IPS DF 6.9 (cell line): ENCODE measurements at regions not wholly inside any gene's neighbourhood (a gene's known extent, or its start where the extent isn't known, plus 50 kb on each side); places are given as distances from the start of the nearest gene placed in this dataset.

Experiments
- DNase-seq: peaks from one replicate; pipeline ENCODE4 v3.0.0-alpha.2; 2013; ENCODE audit warnings: low read depth, low spot score
- H3K27ac ChIP-seq: one replicate; pipeline ENCODE4 v1.5.1; 2013; ENCODE audit warnings: low read length, control low read depth
- H3K27me3 ChIP-seq: 2 replicates; pipeline ENCODE4 v1.6.1; 2013; ENCODE audit warnings: mild to moderate bottlenecking, low read length; ENCODE audit not compliant: control insufficient read depth, insufficient read depth
- H3K36me3 ChIP-seq: 2 replicates; pipeline ENCODE4 v1.6.1; 2013; ENCODE audit warnings: low read length; ENCODE audit not compliant: control insufficient read depth, insufficient read depth
- H3K4me1 ChIP-seq: 2 replicates; pipeline ENCODE4 v1.6.1; 2013; ENCODE audit warnings: low read length; ENCODE audit not compliant: control insufficient read depth, insufficient read depth
- H3K4me3 ChIP-seq: 2 replicates; pipeline ENCODE4 v1.5.1; 2013; ENCODE audit warnings: mild to moderate bottlenecking, low read length
- H3K9me3 ChIP-seq: 2 replicates; pipeline ENCODE4 v1.6.1; 2013; ENCODE audit warnings: low read length, inconsistent platforms; ENCODE audit not compliant: control insufficient read depth, insufficient read depth
- WGBS: extraction: QIAGEN DNeasy Blood & Tissue Kit; methylation state at CpG from one replicate; pipeline ENCODE4 v1.1.7; 2013; ENCODE audit warnings: mixed read lengths, missing lambda C conversion rate; ENCODE audit not compliant: insufficient read length, insufficient coverage; 5-methylcytosine and 5-hydroxymethylcytosine counted together

DNA sequence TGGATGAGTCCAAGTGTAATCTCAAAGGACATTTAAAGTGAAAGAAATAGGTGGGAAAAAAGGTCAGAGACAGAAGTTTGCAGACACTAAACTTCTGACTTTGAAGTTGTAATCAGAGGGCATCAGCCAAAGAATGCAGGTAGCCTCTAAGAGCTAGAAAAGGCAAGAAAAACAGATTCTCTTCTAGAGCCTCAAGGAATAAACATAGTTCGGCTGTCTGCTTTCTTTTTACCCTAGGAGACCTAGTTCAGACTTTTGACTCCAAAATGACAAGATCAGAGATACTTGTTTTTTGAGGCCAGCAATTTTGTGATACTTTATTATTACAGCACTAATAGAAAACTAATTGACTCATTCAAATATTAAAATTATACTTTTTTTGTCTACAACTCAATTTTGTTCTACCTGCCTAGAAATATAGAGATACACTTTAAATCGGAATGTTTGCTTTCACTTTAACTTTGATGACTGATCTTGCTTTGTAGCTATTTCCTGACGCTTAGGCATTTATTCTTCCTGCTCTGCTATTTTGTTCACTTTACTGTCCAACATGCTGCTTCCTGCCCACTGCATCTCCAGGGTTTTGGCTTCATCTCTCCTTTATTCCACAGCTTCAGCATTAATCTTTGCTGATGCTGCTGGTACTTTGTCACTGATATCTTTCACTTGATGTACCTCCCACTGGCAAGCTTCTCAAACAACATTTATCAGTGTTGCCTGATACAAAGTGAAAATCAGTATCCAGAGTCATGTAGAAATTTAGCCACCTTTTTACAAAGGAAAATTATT is 272.5 kb downstream of the DSEL start:
- Histone ChIP-seq H3K9me3 (no peaks in the 10 kb centered on the region), H3K36me3 (no peaks in the 10 kb centered on the region), H3K4me3 (no peak overlapping the region), H3K4me1 (no peaks in the 10 kb centered on the region), H3K27ac (no peak overlapping the region), H3K27me3 (no peaks in the 10 kb centered on the region)
- no peak for DNase-seq
- WGBS = no CpG with 5 or more reads among the region's 3 CpGs

GRCh38 chr18:67242001-67242400 is 274.5 kb downstream of the DSEL start:
- Histone ChIP-seq H3K27me3 (no peaks in the 10 kb centered on the region), H3K4me3 (no peak overlapping the region), H3K27ac (no peak overlapping the region), H3K9me3 (no peaks in the 10 kb centered on the region), H3K4me1 (no peaks in the 10 kb centered on the region), H3K36me3 (no peaks in the 10 kb centered on the region)
- no peak for DNase-seq
- WGBS = no CpG with 5 or more reads among the region's 3 CpGs

GRCh38 chr18:67241299-67241698 is 275.2 kb downstream of the DSEL start:
- Histone ChIP-seq H3K4me3 (no peak overlapping the region), H3K27ac (no peak overlapping the region), H3K4me1 (no peaks in the 10 kb centered on the region), H3K9me3 (no peaks in the 10 kb centered on the region), H3K36me3 (no peaks in the 10 kb centered on the region), H3K27me3 (no peaks in the 10 kb centered on the region)
- no CpG with 5 or more reads among the region's 1 CpG for WGBS
- DNase-seq = no peak

DNA sequence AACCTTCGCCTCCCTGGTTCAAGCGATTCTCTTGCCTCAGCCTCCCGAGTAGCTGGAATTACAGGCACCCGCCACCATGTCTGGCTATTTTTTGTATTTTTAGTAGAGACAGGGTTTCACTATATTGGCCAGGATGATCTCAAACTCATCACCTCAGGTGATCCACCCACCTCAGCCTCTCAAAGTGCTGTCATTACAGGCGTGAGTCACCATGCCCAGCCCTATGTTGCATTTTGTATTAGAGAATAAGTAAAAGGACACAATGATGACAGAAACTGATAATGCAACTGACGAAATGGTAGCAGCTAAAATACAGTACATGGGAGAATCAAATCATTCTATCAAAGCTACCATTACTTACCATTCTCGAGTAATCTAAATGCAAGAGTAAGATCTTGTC is 276.7 kb downstream of the DSEL start:
- no peaks in the 10 kb centered on the region for H3K9me3 ChIP-seq
- H3K27ac ChIP-seq = no peak overlapping the region
- no peaks in the 10 kb centered on the region for H3K27me3 ChIP-seq
- WGBS = no CpG with 5 or more reads among the region's 7 CpGs
- H3K4me3 ChIP-seq = no peak overlapping the region
- H3K4me1 ChIP-seq = no peaks in the 10 kb centered on the region
- H3K36me3 ChIP-seq = no peaks in the 10 kb centered on the region
- no peak for DNase-seq

- H3K27ac ChIP-seq = no peak overlapping the region
- no peaks in the 10 kb centered on the region for H3K9me3 ChIP-seq
- no peak for DNase-seq
- H3K27me3 ChIP-seq = no peaks in the 10 kb centered on the region
- no CpG with 5 or more reads among the region's 1 CpG for WGBS
- H3K4me1 ChIP-seq = peaks cover 2% of the 10 kb centered on the region; the same call in 1 of the 2 replicates
- H3K36me3 ChIP-seq = no peaks in the 10 kb centered on the region
- H3K4me3 ChIP-seq = no peak overlapping the region
Measured at GRCh38 chr18:67232991-67233390, 283.5 kb downstream of the DSEL start.

DNA sequence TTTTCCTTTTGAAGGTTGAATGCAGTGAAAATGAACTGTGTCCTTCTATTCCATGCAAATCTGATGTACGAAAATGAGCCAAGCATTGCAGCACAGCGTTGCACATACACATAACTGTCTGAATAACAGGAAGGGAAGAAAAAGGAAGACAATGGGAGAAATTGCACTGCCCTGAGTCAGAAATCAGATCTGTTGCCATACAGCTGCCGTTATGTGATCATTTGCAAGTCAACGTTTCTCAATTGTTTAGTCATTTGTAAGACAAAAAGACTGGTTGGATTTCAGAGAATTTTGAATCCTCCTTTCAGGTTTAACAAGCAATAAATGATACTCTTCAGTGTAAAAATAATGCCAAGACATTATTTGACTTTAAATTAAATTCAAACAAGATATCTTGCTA is 284.1 kb downstream of the DSEL start:
- H3K36me3 ChIP-seq = no peaks in the 10 kb centered on the region
- H3K9me3 ChIP-seq = no peaks in the 10 kb centered on the region
- no CpG with 5 or more reads among the region's 4 CpGs for WGBS
- no peak overlapping the region for H3K4me3 ChIP-seq
- H3K4me1 ChIP-seq = peaks cover 2% of the 10 kb centered on the region; the same call in 1 of the 2 replicates
- no peak overlapping the region for H3K27ac ChIP-seq
- no peaks in the 10 kb centered on the region for H3K27me3 ChIP-seq
- no peak for DNase-seq

GRCh38 chr18:67222887-67223286 is 293.6 kb downstream of the DSEL start:
- Histone ChIP-seq H3K27me3 (no peaks in the 10 kb centered on the region), H3K4me3 (no peak overlapping the region), H3K9me3 (no peaks in the 10 kb centered on the region), H3K4me1 (no peaks in the 10 kb centered on the region), H3K36me3 (no peaks in the 10 kb centered on the region), H3K27ac (no peak overlapping the region)
- DNase-seq = no peak

GRCh38 chr18:67219821-67220220 is 296.7 kb downstream of the DSEL start:
- WGBS = no CpG with 5 or more reads among the region's 5 CpGs
- H3K27me3 ChIP-seq = no peaks in the 10 kb centered on the region
- H3K36me3 ChIP-seq = no peaks in the 10 kb centered on the region
- DNase-seq = no peak
- no peak overlapping the region for H3K4me3 ChIP-seq
- no peaks in the 10 kb centered on the region for H3K9me3 ChIP-seq
- no peaks in the 10 kb centered on the region for H3K4me1 ChIP-seq
- no peak overlapping the region for H3K27ac ChIP-seq

- H3K27me3 ChIP-seq = no peaks in the 10 kb centered on the region
- no peak overlapping the region for H3K4me3 ChIP-seq
- H3K27ac ChIP-seq = no peak overlapping the region
- H3K9me3 ChIP-seq = no peaks in the 10 kb centered on the region
- no CpG with 5 or more reads among the region's 3 CpGs for WGBS
- no peaks in the 10 kb centered on the region for H3K4me1 ChIP-seq
- H3K36me3 ChIP-seq = no peaks in the 10 kb centered on the region
- DNase-seq = no peak
Measured at GRCh38 chr18:67218556-67218955, 298.0 kb downstream of the DSEL start.

DNA sequence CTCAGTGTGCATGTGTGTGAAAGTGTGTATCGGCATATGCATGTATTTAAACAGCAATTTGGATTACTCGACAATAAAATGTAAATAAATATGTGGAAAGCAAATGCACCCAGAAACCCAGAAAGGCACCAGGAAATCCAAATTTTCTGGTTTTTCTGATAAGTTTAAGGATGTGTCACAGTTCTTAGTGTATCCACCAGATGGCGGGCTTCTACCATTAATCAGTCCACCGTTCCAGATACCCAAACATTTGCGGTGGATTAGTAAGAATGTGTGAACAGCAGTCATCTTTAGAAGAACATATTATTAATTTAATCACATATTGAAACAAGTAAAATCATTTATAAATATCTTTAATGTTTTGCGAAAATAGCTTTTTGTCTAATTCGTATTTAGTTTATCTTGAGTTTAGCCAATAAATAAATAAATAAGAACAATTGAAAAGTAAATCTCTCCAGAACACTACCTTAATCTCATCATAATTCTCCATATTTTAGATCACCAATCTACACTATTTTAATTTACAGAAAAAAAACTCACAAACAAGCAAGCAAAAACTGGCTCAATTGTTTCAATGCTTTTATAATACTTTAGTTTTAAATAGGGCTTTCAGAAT is 298.9 kb downstream of the DSEL start:
- WGBS = no CpG with 5 or more reads among the region's 7 CpGs
- Histone ChIP-seq H3K4me1 (no peaks in the 10 kb centered on the region), H3K36me3 (no peaks in the 10 kb centered on the region), H3K27me3 (no peaks in the 10 kb centered on the region), H3K9me3 (no peaks in the 10 kb centered on the region), H3K27ac (no peak overlapping the region), H3K4me3 (no peak overlapping the region)
- DNase-seq = no peak

DNA sequence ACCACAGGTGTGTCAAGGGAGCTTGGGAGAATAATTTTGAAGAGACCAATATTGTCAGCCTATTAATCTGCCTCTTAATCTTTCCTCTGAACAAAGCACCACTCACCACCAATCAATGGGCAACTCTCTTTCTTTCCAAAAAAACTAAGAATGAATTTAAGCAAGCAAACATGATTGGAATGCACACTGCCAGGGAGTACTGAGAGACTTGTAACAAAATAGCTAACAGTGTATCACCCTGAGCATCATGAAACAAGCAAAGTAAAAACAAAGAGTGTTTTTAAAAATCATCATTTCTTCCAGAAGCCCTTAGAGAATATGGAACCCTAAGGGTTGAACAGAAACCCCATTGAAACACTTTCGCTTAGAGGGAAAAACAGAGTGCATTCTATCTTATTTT is 299.7 kb downstream of the DSEL start:
- H3K9me3 ChIP-seq = no peaks in the 10 kb centered on the region
- WGBS = no CpG with 5 or more reads among the region's 1 CpG
- H3K4me1 ChIP-seq = no peaks in the 10 kb centered on the region
- H3K27ac ChIP-seq = no peak overlapping the region
- no peak for DNase-seq
- H3K27me3 ChIP-seq = no peaks in the 10 kb centered on the region
- H3K36me3 ChIP-seq = no peaks in the 10 kb centered on the region
- H3K4me3 ChIP-seq = no peak overlapping the region
